GM23338 (cell line): ENCODE measurements at regions not wholly inside any gene's neighbourhood (a gene's known extent, or its start where the extent isn't known, plus 50 kb on each side); places are given as distances from the start of the nearest gene placed in this dataset.
A peak's percentile ranks its signal among the peaks of the same experiment; 100 is the strongest.

Experiments used
- ATAC-seq: fragments of 200-7000 bp; cut with Tn5 transposase; 3 replicates; pipeline ENCODE4 v1.9.1; 2020
- DNase-seq: peaks from one replicate; pipeline ENCODE4 v3.0.0-alpha.2; 2015; ENCODE audit warnings: low spot score
- H2AFZ ChIP-seq: fragments of 200-600 bp; sonication (generic); 2 replicates; pipeline ENCODE4 v1.8.0; 2016; ENCODE audit warnings: antibody characterized with exemption, mild to moderate bottlenecking, moderate library complexity
- H3F3A ChIP-seq: fragments of 200-600 bp; sonication (generic); replicated peaks from 2 replicates; pipeline ENCODE4 v1.8.0; 2017; ENCODE audit warnings: antibody characterized with exemption, mixed run types, low read depth
- H3K27ac ChIP-seq: fragments of 200-600 bp; sonication (generic); 2 replicates; pipeline ENCODE4 v1.6.1; 2016; ENCODE audit warnings: low read depth
- H3K27me3 ChIP-seq: fragments of 200-600 bp; sonication (generic); 2 replicates; pipeline ENCODE4 v1.8.0; 2016; ENCODE audit warnings: mild to moderate bottlenecking, mixed run types, moderate library complexity; ENCODE audit not compliant: insufficient read depth
- H3K36me3 ChIP-seq: fragments of 200-600 bp; sonication (generic); 2 replicates; pipeline ENCODE4 v1.8.0; 2016; ENCODE audit warnings: mild to moderate bottlenecking; ENCODE audit not compliant: insufficient read depth
- H3K4me1 ChIP-seq: fragments of 200-600 bp; sonication (generic); 2 replicates; pipeline ENCODE4 v1.8.0; 2016; ENCODE audit warnings: mild to moderate bottlenecking, moderate library complexity; ENCODE audit not compliant: insufficient read depth
- H3K4me2 ChIP-seq: fragments of 200-600 bp; sonication (generic); 2 replicates; pipeline ENCODE4 v1.7.1; 2017; ENCODE audit warnings: mixed run types
- H3K4me3 ChIP-seq: fragments of 200-600 bp; sonication (generic); 2 replicates; pipeline ENCODE4 v1.6.1; 2016; ENCODE audit warnings: mixed run types
- H3K79me2 ChIP-seq: fragments of 200-600 bp; sonication (generic); replicated peaks from 2 replicates; pipeline ENCODE4 v1.8.0; 2017; ENCODE audit warnings: mild to moderate bottlenecking; ENCODE audit not compliant: insufficient read depth
- H3K9me2 ChIP-seq: fragments of 200-600 bp; sonication (generic); 2 replicates; pipeline ENCODE4 v1.8.0; 2017; ENCODE audit not compliant: insufficient read depth
- H4K20me1 ChIP-seq: fragments of 200-600 bp; sonication (generic); replicated peaks from 2 replicates; pipeline ENCODE4 v1.8.0; 2017; ENCODE audit warnings: mild to moderate bottlenecking; ENCODE audit not compliant: insufficient read depth
- H3K27ac Mint-ChIP-seq: 2 replicates; pipeline ENCODE4 v1.8.0; 2020; ENCODE audit warnings: inconsistent platforms, mild to moderate bottlenecking, moderate library complexity, mixed read lengths
- H3K27me3 Mint-ChIP-seq: 3 replicates; pipeline ENCODE4 v1.8.0; 2022; ENCODE audit warnings: low read depth, mild to moderate bottlenecking, moderate library complexity, mixed read lengths, inconsistent platforms; ENCODE audit not compliant: insufficient read depth, poor library complexity
- H3K36me3 Mint-ChIP-seq: 3 replicates; pipeline ENCODE4 v1.8.0; 2021; ENCODE audit warnings: low read depth, mild to moderate bottlenecking, inconsistent platforms, moderate library complexity, mixed read lengths
- H3K4me1 Mint-ChIP-seq: 3 replicates; pipeline ENCODE4 v1.8.0; 2020; ENCODE audit warnings: mild to moderate bottlenecking, inconsistent platforms, mixed read lengths
- H3K4me3 Mint-ChIP-seq: 3 replicates; pipeline ENCODE4 v1.8.0; 2021; ENCODE audit warnings: moderate library complexity, mild to moderate bottlenecking, inconsistent platforms, mixed read lengths
- H3K9me3 Mint-ChIP-seq: 3 replicates; pipeline ENCODE4 v1.8.0; 2020; ENCODE audit warnings: moderate library complexity, mild to moderate bottlenecking, inconsistent platforms, mixed read lengths
- CREB1 ChIP-seq: fragments of 250-450 bp; sonication (Bioruptor Pico); IDR thresholded peaks from 2 replicates; pipeline ENCODE4 v1.5.0; 2020; ENCODE audit warnings: low read depth, mild to moderate bottlenecking, moderate library complexity
- EZH2 ChIP-seq: fragments of 200-600 bp; sonication (generic); IDR thresholded peaks from one replicate; pipeline ENCODE4 v1.8.0; 2017; ENCODE audit warnings: antibody characterized with exemption, mild to moderate bottlenecking, low read depth; ENCODE audit not compliant: unreplicated experiment
- EZH2phosphoT487 ChIP-seq: fragments of 200-600 bp; sonication (generic); IDR thresholded peaks from one replicate; pipeline ENCODE4 v1.8.1; 2018; ENCODE audit warnings: antibody characterized with exemption; ENCODE audit not compliant: unreplicated experiment
- JUNB ChIP-seq: IDR thresholded peaks from one replicate; pipeline ENCODE4 v1.6.1; 2016; ENCODE audit warnings: antibody characterized with exemption; ENCODE audit not compliant: unreplicated experiment
- NANOG ChIP-seq: IDR thresholded peaks from 2 replicates; pipeline ENCODE4 v1.6.1; 2016; ENCODE audit warnings: antibody characterized with exemption, borderline replicate concordance
- POLR2AphosphoS5 ChIP-seq: IDR thresholded peaks from 2 replicates; pipeline ENCODE4 v1.6.1; 2016; ENCODE audit warnings: antibody characterized with exemption, low read depth
- STAT1 ChIP-seq: IDR thresholded peaks from one replicate; pipeline ENCODE4 v1.6.1; 2016; ENCODE audit warnings: antibody characterized with exemption; ENCODE audit not compliant: unreplicated experiment
- ZNF114 ChIP-seq: fragments of 250-450 bp; sonication (Bioruptor Pico); IDR thresholded peaks from 2 replicates; pipeline ENCODE4 v1.5.0; 2020; ENCODE audit warnings: mild to moderate bottlenecking, moderate library complexity
- ZNF331 ChIP-seq: fragments of 250-450 bp; sonication (Bioruptor Pico); IDR thresholded peaks from 2 replicates; pipeline ENCODE4 v1.5.0; 2020; ENCODE audit warnings: low read depth, mild to moderate bottlenecking, moderate library complexity
- TF ChIP-seq, protein P1 (sequence below), 2 experiments: fragments of 200-600 bp in 1 of 2; sonication (generic) in 1 of 2; conservative IDR thresholded peaks; 2 replicates each; pipeline versions ENCODE4 v1.5.1 to v1.6.1; 2016 to 2017; ENCODE audit warnings: antibody characterized with exemption in 2 of 2, low read depth in 2 of 2, mild to moderate bottlenecking in 2 of 2, moderate library complexity in 1 of 2
- TF ChIP-seq, protein P2 (sequence below): IDR thresholded peaks from 2 replicates; pipeline ENCODE4 v1.6.1; 2016; ENCODE audit warnings: antibody characterized with exemption
- TF ChIP-seq, protein P3 (sequence below): IDR thresholded peaks from one replicate; pipeline ENCODE4 v1.6.1; 2018; ENCODE audit warnings: antibody characterized with exemption; ENCODE audit not compliant: unreplicated experiment

- TF ChIP-seq, protein P1, sequence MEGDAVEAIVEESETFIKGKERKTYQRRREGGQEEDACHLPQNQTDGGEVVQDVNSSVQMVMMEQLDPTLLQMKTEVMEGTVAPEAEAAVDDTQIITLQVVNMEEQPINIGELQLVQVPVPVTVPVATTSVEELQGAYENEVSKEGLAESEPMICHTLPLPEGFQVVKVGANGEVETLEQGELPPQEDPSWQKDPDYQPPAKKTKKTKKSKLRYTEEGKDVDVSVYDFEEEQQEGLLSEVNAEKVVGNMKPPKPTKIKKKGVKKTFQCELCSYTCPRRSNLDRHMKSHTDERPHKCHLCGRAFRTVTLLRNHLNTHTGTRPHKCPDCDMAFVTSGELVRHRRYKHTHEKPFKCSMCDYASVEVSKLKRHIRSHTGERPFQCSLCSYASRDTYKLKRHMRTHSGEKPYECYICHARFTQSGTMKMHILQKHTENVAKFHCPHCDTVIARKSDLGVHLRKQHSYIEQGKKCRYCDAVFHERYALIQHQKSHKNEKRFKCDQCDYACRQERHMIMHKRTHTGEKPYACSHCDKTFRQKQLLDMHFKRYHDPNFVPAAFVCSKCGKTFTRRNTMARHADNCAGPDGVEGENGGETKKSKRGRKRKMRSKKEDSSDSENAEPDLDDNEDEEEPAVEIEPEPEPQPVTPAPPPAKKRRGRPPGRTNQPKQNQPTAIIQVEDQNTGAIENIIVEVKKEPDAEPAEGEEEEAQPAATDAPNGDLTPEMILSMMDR (conservative IDR thresholded peaks at IDR 0.05; ENCODE audit: low read depth in 2 of 2), result no peak
- TF ChIP-seq NANOG, result no peak
- no peak for TF ChIP-seq POLR2AphosphoS5
- TF ChIP-seq EZH2phosphoT487, result no peak
- TF ChIP-seq, protein P2, sequence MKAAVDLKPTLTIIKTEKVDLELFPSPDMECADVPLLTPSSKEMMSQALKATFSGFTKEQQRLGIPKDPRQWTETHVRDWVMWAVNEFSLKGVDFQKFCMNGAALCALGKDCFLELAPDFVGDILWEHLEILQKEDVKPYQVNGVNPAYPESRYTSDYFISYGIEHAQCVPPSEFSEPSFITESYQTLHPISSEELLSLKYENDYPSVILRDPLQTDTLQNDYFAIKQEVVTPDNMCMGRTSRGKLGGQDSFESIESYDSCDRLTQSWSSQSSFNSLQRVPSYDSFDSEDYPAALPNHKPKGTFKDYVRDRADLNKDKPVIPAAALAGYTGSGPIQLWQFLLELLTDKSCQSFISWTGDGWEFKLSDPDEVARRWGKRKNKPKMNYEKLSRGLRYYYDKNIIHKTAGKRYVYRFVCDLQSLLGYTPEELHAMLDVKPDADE, result no peak
- TF ChIP-seq EZH2, result no peak
- TF ChIP-seq, protein P3, sequence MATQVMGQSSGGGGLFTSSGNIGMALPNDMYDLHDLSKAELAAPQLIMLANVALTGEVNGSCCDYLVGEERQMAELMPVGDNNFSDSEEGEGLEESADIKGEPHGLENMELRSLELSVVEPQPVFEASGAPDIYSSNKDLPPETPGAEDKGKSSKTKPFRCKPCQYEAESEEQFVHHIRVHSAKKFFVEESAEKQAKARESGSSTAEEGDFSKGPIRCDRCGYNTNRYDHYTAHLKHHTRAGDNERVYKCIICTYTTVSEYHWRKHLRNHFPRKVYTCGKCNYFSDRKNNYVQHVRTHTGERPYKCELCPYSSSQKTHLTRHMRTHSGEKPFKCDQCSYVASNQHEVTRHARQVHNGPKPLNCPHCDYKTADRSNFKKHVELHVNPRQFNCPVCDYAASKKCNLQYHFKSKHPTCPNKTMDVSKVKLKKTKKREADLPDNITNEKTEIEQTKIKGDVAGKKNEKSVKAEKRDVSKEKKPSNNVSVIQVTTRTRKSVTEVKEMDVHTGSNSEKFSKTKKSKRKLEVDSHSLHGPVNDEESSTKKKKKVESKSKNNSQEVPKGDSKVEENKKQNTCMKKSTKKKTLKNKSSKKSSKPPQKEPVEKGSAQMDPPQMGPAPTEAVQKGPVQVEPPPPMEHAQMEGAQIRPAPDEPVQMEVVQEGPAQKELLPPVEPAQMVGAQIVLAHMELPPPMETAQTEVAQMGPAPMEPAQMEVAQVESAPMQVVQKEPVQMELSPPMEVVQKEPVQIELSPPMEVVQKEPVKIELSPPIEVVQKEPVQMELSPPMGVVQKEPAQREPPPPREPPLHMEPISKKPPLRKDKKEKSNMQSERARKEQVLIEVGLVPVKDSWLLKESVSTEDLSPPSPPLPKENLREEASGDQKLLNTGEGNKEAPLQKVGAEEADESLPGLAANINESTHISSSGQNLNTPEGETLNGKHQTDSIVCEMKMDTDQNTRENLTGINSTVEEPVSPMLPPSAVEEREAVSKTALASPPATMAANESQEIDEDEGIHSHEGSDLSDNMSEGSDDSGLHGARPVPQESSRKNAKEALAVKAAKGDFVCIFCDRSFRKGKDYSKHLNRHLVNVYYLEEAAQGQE, result no peak
These were observed 54.8 kb upstream of the DLG1 start (continued) for GRCh38 chr3:197353001-197353866.

GRCh38 chr3:197352382-197352781 is 54.0 kb upstream of the DLG1 start:
- no peaks in the 10 kb centered on the region for H3K9me2 ChIP-seq
- 0 out of 2 replicates have a peak overlapping the region, but pooled peaks have one; percentile 43 for H2AFZ ChIP-seq
- no peaks in the 10 kb centered on the region for H3K27me3 ChIP-seq
- ATAC-seq, result no peak; the same call in 1 of the 3 replicates
- no peak for DNase-seq
- no peaks in the 10 kb centered on the region for H3F3A ChIP-seq
- H3K36me3 ChIP-seq, result no peaks in the 10 kb centered on the region
- no peak overlapping the region for H3K27ac ChIP-seq
- Mint-ChIP-seq H3K4me1 (peaks cover 26% of the 10 kb centered on the region), H3K27me3 (peaks cover 14% of the 10 kb centered on the region), H3K9me3 (no peaks in the 10 kb centered on the region), H3K4me3 (no peak overlapping the region), H3K36me3 (no peaks in the 10 kb centered on the region), H3K27ac (no peak overlapping the region)
- no peaks in the 10 kb centered on the region; the same call in 1 of the 2 replicates for H3K4me1 ChIP-seq
- H4K20me1 ChIP-seq, result no peaks in the 10 kb centered on the region
- H3K4me2 ChIP-seq, result no peak overlapping the region
- H3K79me2 ChIP-seq, result no peaks in the 10 kb centered on the region
- no peak overlapping the region for H3K4me3 ChIP-seq
- TF ChIP-seq EZH2 (no peak), CREB1 (CRISPR knock-in tag) (no peak), EZH2phosphoT487 (no peak), NANOG (no peak), JUNB (no peak), POLR2AphosphoS5 (no peak), STAT1 (no peak), ZNF114 (CRISPR knock-in tag) (no peak), ZNF331 (CRISPR knock-in tag) (no peak)
- TF ChIP-seq, protein P2, result no peak
- TF ChIP-seq, protein P1 (conservative IDR thresholded peaks at IDR 0.05; ENCODE audit: low read depth in 2 of 2), result no peak
